ENCODE measurements at regions not wholly inside any gene's neighbourhood (a gene's known extent, or its start where the extent isn't known, plus 50 kb on each side); places are given as distances from the start of the nearest gene placed in this dataset.

DNA sequence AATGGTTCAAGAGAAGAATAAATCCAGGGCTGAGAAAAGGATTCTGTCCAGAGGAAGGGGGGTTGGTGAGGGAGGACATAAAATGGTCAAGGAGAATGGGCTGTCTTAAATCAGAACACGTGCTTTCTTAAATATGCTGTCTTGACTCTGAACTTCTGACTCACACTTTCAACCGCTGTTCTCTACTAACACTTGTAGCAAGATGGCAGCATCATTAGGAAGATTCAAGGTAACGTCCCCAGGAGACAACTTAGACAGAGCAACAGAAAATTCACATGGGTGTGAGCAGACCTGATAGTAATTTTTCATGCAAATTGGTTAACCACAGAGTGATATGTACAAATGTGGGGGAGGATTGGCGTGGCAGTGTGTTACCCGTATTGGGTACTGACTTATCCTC lies 126.8 kb upstream of the GALNT17 start:
- TF ChIP-seq, protein P1, sequence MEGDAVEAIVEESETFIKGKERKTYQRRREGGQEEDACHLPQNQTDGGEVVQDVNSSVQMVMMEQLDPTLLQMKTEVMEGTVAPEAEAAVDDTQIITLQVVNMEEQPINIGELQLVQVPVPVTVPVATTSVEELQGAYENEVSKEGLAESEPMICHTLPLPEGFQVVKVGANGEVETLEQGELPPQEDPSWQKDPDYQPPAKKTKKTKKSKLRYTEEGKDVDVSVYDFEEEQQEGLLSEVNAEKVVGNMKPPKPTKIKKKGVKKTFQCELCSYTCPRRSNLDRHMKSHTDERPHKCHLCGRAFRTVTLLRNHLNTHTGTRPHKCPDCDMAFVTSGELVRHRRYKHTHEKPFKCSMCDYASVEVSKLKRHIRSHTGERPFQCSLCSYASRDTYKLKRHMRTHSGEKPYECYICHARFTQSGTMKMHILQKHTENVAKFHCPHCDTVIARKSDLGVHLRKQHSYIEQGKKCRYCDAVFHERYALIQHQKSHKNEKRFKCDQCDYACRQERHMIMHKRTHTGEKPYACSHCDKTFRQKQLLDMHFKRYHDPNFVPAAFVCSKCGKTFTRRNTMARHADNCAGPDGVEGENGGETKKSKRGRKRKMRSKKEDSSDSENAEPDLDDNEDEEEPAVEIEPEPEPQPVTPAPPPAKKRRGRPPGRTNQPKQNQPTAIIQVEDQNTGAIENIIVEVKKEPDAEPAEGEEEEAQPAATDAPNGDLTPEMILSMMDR (IDR thresholded peaks at IDR 0.05): no peak
- TF ChIP-seq POLR2A (IDR thresholded peaks at IDR 0.05): no peak

Measured in vagina (tissue), 2 donors.